ENCODE measurements at regions not wholly inside any gene's neighbourhood (a gene's known extent, or its start where the extent isn't known, plus 50 kb on each side); places are given as distances from the start of the nearest gene placed in this dataset.

GRCh38 chr5:108557686-108558085 is 175.8 kb upstream of the FBXL17 start:
- DNase-seq = no peak
- Histone ChIP-seq H3K4me1 (replicated peaks in 1 of 2) (no peaks in the 10 kb centered on the region), H3K9me3 (replicated peaks in 1 of 3) (no peaks in the 10 kb centered on the region), H3K27ac (no peak overlapping the region), H3K27me3 (no peaks in the 10 kb centered on the region), H3K36me3 (replicated peaks in 1 of 2) (no peaks in the 10 kb centered on the region), H3K4me3 (no peak overlapping the region)
- TF ChIP-seq CTCF (IDR thresholded peaks at IDR 0.05) (no peak), POLR2A (IDR thresholded peaks at IDR 0.05) (no peak)
- WGBS, 4 donors = 73 to 92% (median 90%) methylated on average over 2 of the region's 2 CpGs
- intact Hi-C loops (cut with DNase I) = no loop called here

DNA sequence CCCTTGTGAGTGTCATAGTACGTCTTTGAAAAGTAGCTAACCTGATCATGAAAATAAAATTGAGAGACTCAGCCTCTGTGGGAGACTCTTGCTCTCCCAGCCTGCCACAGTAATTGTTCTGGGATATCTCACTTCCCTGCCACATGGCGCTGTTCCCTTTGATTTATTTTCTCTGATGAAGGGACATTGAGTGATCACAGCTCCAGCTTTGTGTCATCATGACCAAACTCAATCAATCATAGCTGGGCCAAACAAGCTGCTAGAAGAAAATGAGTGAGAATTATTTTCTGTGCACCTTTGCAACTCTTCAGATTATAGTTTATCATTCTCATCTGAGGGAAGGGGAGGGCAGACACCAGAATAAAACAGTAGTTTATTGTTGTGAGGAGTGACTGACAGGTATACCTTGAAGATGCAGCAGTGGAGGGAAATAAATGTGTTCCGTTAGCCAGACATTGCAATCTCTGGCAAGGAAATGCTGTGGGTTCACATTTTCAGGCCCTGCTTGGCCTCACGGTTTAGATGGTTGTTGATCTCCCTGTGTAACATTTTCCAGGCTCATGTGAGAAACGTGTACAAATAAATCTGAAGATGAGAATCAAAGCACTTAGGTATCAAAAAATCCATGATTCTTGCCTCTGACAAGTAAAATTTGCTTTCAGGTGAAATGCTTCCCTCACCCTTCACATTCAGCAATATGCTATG is 174.7 kb upstream of the FBXL17 start:
- no peak for TF ChIP-seq POLR2A (IDR thresholded peaks at IDR 0.05)
- no peak for TF ChIP-seq CTCF (IDR thresholded peaks at IDR 0.05)
- Histone ChIP-seq H3K4me1 (replicated peaks in 1 of 2) (no peaks in the 10 kb centered on the region), H3K4me3 (no peak overlapping the region), H3K27ac (peak overlapping the region in 1 of 5 donors; percentile 47), H3K27me3 (no peaks in the 10 kb centered on the region), H3K9me3 (replicated peaks in 1 of 3) (no peaks in the 10 kb centered on the region), H3K36me3 (replicated peaks in 1 of 2) (no peaks in the 10 kb centered on the region)
- WGBS, 4 donors = 65 to 75% (median 71%) methylated on average over 5 of the region's 5 CpGs
- peak in 1 of 7 donors; percentile 77 for DNase-seq
- intact Hi-C loops (cut with DNase I) = no loop called here

- Histone ChIP-seq H3K27me3 (no peaks in the 10 kb centered on the region), H3K27ac (no peak overlapping the region), H3K36me3 (replicated peaks in 1 of 2) (no peaks in the 10 kb centered on the region), H3K9me3 (replicated peaks in 1 of 3) (no peaks in the 10 kb centered on the region), H3K4me3 (no peak overlapping the region), H3K4me1 (replicated peaks in 1 of 2) (no peaks in the 10 kb centered on the region)
- intact Hi-C loops (cut with DNase I) = no loop called here
- no peak for TF ChIP-seq CTCF (IDR thresholded peaks at IDR 0.05)
- no peak for TF ChIP-seq POLR2A (IDR thresholded peaks at IDR 0.05)
- 67 to 74% (median 71%) methylated on average over 10 of the region's 10 CpGs for WGBS, 4 donors
- DNase-seq = no peak
These were observed 167.0 kb upstream of the FBXL17 start for GRCh38 chr5:108548684-108549596.

GRCh38 chr5:108546939-108547338 is 165.0 kb upstream of the FBXL17 start:
- H3K9me3 ChIP-seq (replicated peaks in 1 of 3) = no peaks in the 10 kb centered on the region
- no peaks in the 10 kb centered on the region for H3K4me1 ChIP-seq (replicated peaks in 1 of 2)
- DNase-seq = no peak
- H3K4me3 ChIP-seq = no peak overlapping the region
- 59 to 77% (median 74%) methylated on average over 6 of the region's 6 CpGs for WGBS, 4 donors
- intact Hi-C loops (cut with DNase I) = no loop called here
- no peaks in the 10 kb centered on the region for H3K27me3 ChIP-seq
- no peak for TF ChIP-seq CTCF (IDR thresholded peaks at IDR 0.05)
- no peak for TF ChIP-seq POLR2A (IDR thresholded peaks at IDR 0.05)
- no peaks in the 10 kb centered on the region for H3K36me3 ChIP-seq (replicated peaks in 1 of 2)
- no peak overlapping the region for H3K27ac ChIP-seq
